Naive thymus-derived CD8-positive, alpha-beta T cell (primary cell): ENCODE measurements at regions not wholly inside any gene's neighbourhood (a gene's known extent, or its start where the extent isn't known, plus 50 kb on each side); places are given as distances from the start of the nearest gene placed in this dataset.
"Not testable (repeated sequence)": the region's sequence is repeated elsewhere in the genome, so short reads cannot be mapped to it uniquely, and the experiment has no call there.

Source experiments
- ATAC-seq, 2 donors: fragments of 150-1000 bp; cut with Tn5 transposase in 1 of 2; sonication (Bioruptor Pico), chemical (Tn5 transposase) in 1 of 2; 1 replicate in 1 of 2; 2 replicates in 1 of 2; pipeline ENCODE4 v1.10.0; 2021; ENCODE audit warnings: mild to moderate bottlenecking in 2 of 2, moderate library complexity in 2 of 2
- POLR2A ChIA-PET: fragments of 350-600 bp; sonication (Branson Sonifier 250); formaldehyde crosslinking; loops from one replicate; lab custom pipeline; 2021; ENCODE audit warnings: antibody characterized with exemption; lab: Charles Lee
- DNase-seq, 10 donors: peaks; one replicate each; pipeline versions ENCODE4 v3.0.0 to v3.0.0-alpha.2; 2020 to 2022
- H3K27ac Mint-ChIP-seq, 10 donors: one replicate each; pipeline ENCODE4 v1.8.0; 2020 to 2022; ENCODE audit warnings: mild to moderate bottlenecking in 10 of 10, mixed read lengths in 10 of 10, moderate library complexity in 4 of 10, inconsistent platforms in 1 of 10
- H3K27me3 Mint-ChIP-seq, 5 donors: one replicate each; pipeline ENCODE4 v1.8.0; 2021 to 2022; ENCODE audit warnings: mixed read lengths in 5 of 5
- H3K36me3 Mint-ChIP-seq, 3 donors: one replicate each; pipeline ENCODE4 v1.8.0; 2020 to 2022; ENCODE audit warnings: mixed read lengths in 3 of 3, mild to moderate bottlenecking in 2 of 3, inconsistent platforms in 1 of 3
- H3K4me1 Mint-ChIP-seq, 4 donors: one replicate each; pipeline ENCODE4 v1.8.0; 2021 to 2022; ENCODE audit warnings: mixed read lengths in 4 of 4
- H3K4me3 Mint-ChIP-seq, 10 donors: one replicate each; pipeline ENCODE4 v1.8.0; 2020 to 2022; ENCODE audit warnings: mild to moderate bottlenecking in 10 of 10, mixed read lengths in 10 of 10, moderate library complexity in 6 of 10, inconsistent platforms in 1 of 10
- H3K9me3 Mint-ChIP-seq, 9 donors: one replicate each; pipeline ENCODE4 v1.8.0; 2020 to 2022; ENCODE audit warnings: mixed read lengths in 9 of 9, mild to moderate bottlenecking in 3 of 9, inconsistent platforms in 1 of 9, moderate library complexity in 1 of 9

GRCh38 chr9:71329873-71330272, 208.5 kb upstream of the TRPM3 start:
- Mint-ChIP-seq H3K36me3 (no peaks in the 10 kb centered on the region), H3K4me3 (no peak overlapping the region), H3K9me3 (peaks cover 0 to 1% (median 0%) of the 10 kb centered on the region in 9 donors), H3K27me3 (peaks cover 3 to 40% (median 10%) of the 10 kb centered on the region in 5 donors), H3K27ac (no peak overlapping the region), H3K4me1 (no peaks in the 10 kb centered on the region)
- DNase-seq (no peak), ATAC-seq (no peak)
- POLR2A ChIA-PET = no interaction called here

- DNase-seq = no peak
- Mint-ChIP-seq H3K4me3 (no peak overlapping the region), H3K9me3 (no peaks in the 10 kb centered on the region), H3K36me3 (no peaks in the 10 kb centered on the region), H3K27me3 (peaks cover 2 to 49% (median 11%) of the 10 kb centered on the region in 5 donors), H3K27ac (no peak overlapping the region), H3K4me1 (no peaks in the 10 kb centered on the region)
- POLR2A ChIA-PET = no interaction called here
- ATAC-seq = no peak
Measured at GRCh38 chr9:71326360-71326759, 204.9 kb upstream of the TRPM3 start.

- H3K4me3 Mint-ChIP-seq = no peak overlapping the region
- H3K27me3 Mint-ChIP-seq = peaks cover 4 to 34% (median 11%) of the 10 kb centered on the region in 5 donors
- DNase-seq (no peak), ATAC-seq (no peak)
- H3K27ac Mint-ChIP-seq = no peak overlapping the region
- H3K9me3 Mint-ChIP-seq = no peaks in the 10 kb centered on the region
- POLR2A ChIA-PET = no interaction called here
- H3K4me1 Mint-ChIP-seq = no peaks in the 10 kb centered on the region
- H3K36me3 Mint-ChIP-seq = no peaks in the 10 kb centered on the region
Measured at GRCh38 chr9:71323357-71323756, 201.9 kb upstream of the TRPM3 start.

- POLR2A ChIA-PET = no interaction called here
- peaks cover 3 to 24% (median 11%) of the 10 kb centered on the region in 5 donors for H3K27me3 Mint-ChIP-seq
- no peak overlapping the region for H3K4me3 Mint-ChIP-seq
- no peak overlapping the region for H3K27ac Mint-ChIP-seq
- no peaks in the 10 kb centered on the region for H3K9me3 Mint-ChIP-seq
- no peak for DNase-seq
- no peaks in the 10 kb centered on the region for H3K4me1 Mint-ChIP-seq
- ATAC-seq = no peak
- no peaks in the 10 kb centered on the region for H3K36me3 Mint-ChIP-seq
Measured at GRCh38 chr9:71322311-71322710, 200.9 kb upstream of the TRPM3 start.

GRCh38 chr9:71308454-71308853, 187.0 kb upstream of the TRPM3 start:
- DNase-seq (no peak), ATAC-seq (no peak)
- Mint-ChIP-seq H3K36me3 (no peaks in the 10 kb centered on the region), H3K4me1 (no peaks in the 10 kb centered on the region), H3K27ac (no peak overlapping the region), H3K27me3 (peaks cover 0 to 3% (median 0%) of the 10 kb centered on the region in 5 donors), H3K9me3 (no peaks in the 10 kb centered on the region), H3K4me3 (no peak overlapping the region)
- POLR2A ChIA-PET = no interaction called here

- POLR2A ChIA-PET = no interaction called here
Measured at GRCh38 chr9:71306134-71306533, 184.7 kb upstream of the TRPM3 start.

GRCh38 chr9:71303351-71303750, 181.9 kb upstream of the TRPM3 start:
- H3K27me3 Mint-ChIP-seq = peaks cover 1 to 14% (median 8%) of the 10 kb centered on the region in 5 donors
- H3K36me3 Mint-ChIP-seq = no peaks in the 10 kb centered on the region
- H3K4me1 Mint-ChIP-seq = no peaks in the 10 kb centered on the region
- no peak overlapping the region for H3K27ac Mint-ChIP-seq
- ATAC-seq (no peak), DNase-seq (no peak)
- H3K9me3 Mint-ChIP-seq = no peaks in the 10 kb centered on the region
- POLR2A ChIA-PET = no interaction called here
- H3K4me3 Mint-ChIP-seq = no peak overlapping the region

More at GRCh38 chr9:71306134-71306533, 184.7 kb upstream of the TRPM3 start:
- Mint-ChIP-seq H3K27ac (no peak overlapping the region), H3K9me3 (no peaks in the 10 kb centered on the region), H3K4me3 (no peak overlapping the region), H3K4me1 (no peaks in the 10 kb centered on the region), H3K27me3 (peaks cover 0 to 4% (median 2%) of the 10 kb centered on the region in 5 donors), H3K36me3 (no peaks in the 10 kb centered on the region)
- DNase-seq = no peak
- ATAC-seq = no peak

GRCh38 chr9:71302776-71303175, 181.4 kb upstream of the TRPM3 start:
- Mint-ChIP-seq H3K27me3 (peaks cover 1 to 16% (median 10%) of the 10 kb centered on the region in 5 donors), H3K9me3 (no peaks in the 10 kb centered on the region), H3K36me3 (no peaks in the 10 kb centered on the region), H3K4me1 (no peaks in the 10 kb centered on the region), H3K27ac (peak overlapping the region in 1 of 10 donors; percentile 63), H3K4me3 (no peak overlapping the region)
- DNase-seq = no peak
- ATAC-seq = no peak
- POLR2A ChIA-PET = no interaction called here

GRCh38 chr9:71295928-71296327, 174.5 kb upstream of the TRPM3 start:
- Mint-ChIP-seq H3K4me1 (no peaks in the 10 kb centered on the region), H3K36me3 (no peaks in the 10 kb centered on the region), H3K4me3 (no peak overlapping the region), H3K27ac (no peak overlapping the region), H3K9me3 (no peaks in the 10 kb centered on the region), H3K27me3 (peaks cover under 1 to 24% (median 10%) of the 10 kb centered on the region in 5 donors)
- no peak for DNase-seq
- no peak for ATAC-seq
- POLR2A ChIA-PET = no interaction called here

GRCh38 chr9:71286146-71286545, 164.7 kb upstream of the TRPM3 start:
- Mint-ChIP-seq H3K36me3 (no peaks in the 10 kb centered on the region), H3K27ac (no peak overlapping the region), H3K4me3 (no peak overlapping the region), H3K4me1 (no peaks in the 10 kb centered on the region), H3K27me3 (peaks cover 0 to 10% (median 7%) of the 10 kb centered on the region in 5 donors), H3K9me3 (no peaks in the 10 kb centered on the region)
- POLR2A ChIA-PET = no interaction called here
- DNase-seq = no peak
- ATAC-seq = no peak

GRCh38 chr9:71285191-71285656, 163.8 kb upstream of the TRPM3 start:
- Mint-ChIP-seq H3K9me3 (no peaks in the 10 kb centered on the region), H3K4me3 (no peak overlapping the region), H3K4me1 (no peaks in the 10 kb centered on the region), H3K36me3 (no peaks in the 10 kb centered on the region), H3K27ac (no peak overlapping the region), H3K27me3 (peaks cover 0 to 11% (median 10%) of the 10 kb centered on the region in 5 donors)
- ATAC-seq (peak; percentile 46 to 47), DNase-seq (peak in 8 of 10 donors; percentile 4 to 63 (median 22))
- POLR2A ChIA-PET = interaction anchor here (0.9 kb wide), 1 partner anchor 510 kb away, joined by 3 read pairs; no protein-coding TSS in a partner anchor

- ATAC-seq, POLR2A ChIA-PET, H3K4me3 Mint-ChIP-seq, H3K9me3 Mint-ChIP-seq, H3K4me1 Mint-ChIP-seq, DNase-seq, H3K36me3 Mint-ChIP-seq, H3K27ac Mint-ChIP-seq: not testable (repeated sequence)
- peaks cover 2 to 15% (median 11%) of the 10 kb centered on the region in 5 donors for H3K27me3 Mint-ChIP-seq
Measured at GRCh38 chr9:71282116-71282515, 160.7 kb upstream of the TRPM3 start.

- DNase-seq (no peak), ATAC-seq (no peak)
- Mint-ChIP-seq H3K4me3 (no peak overlapping the region), H3K27me3 (peaks cover 2 to 31% (median 8%) of the 10 kb centered on the region in 5 donors), H3K36me3 (no peaks in the 10 kb centered on the region), H3K27ac (no peak overlapping the region), H3K9me3 (no peaks in the 10 kb centered on the region), H3K4me1 (no peaks in the 10 kb centered on the region)
- POLR2A ChIA-PET = no interaction called here
Measured at GRCh38 chr9:71279151-71279739, 157.8 kb upstream of the TRPM3 start.

- Mint-ChIP-seq H3K27me3 (peaks cover 4 to 38% (median 7%) of the 10 kb centered on the region in 5 donors), H3K4me1 (no peaks in the 10 kb centered on the region), H3K27ac (no peak overlapping the region), H3K9me3 (no peaks in the 10 kb centered on the region), H3K4me3 (no peak overlapping the region), H3K36me3 (no peaks in the 10 kb centered on the region)
- DNase-seq = no peak
- POLR2A ChIA-PET = no interaction called here
- ATAC-seq = no peak
Measured at GRCh38 chr9:71273613-71274012, 152.2 kb upstream of the TRPM3 start.
